HEK293T (cell line): ENCODE measurements at regions not wholly inside any gene's neighbourhood (a gene's known extent, or its start where the extent isn't known, plus 50 kb on each side); places are given as distances from the start of the nearest gene placed in this dataset.

Experiments
- ARNT ChIP-seq: fragments of 450-650 bp; IDR thresholded peaks from 2 replicates; pipeline ENCODE4 v1.6.1; 2017; ENCODE audit warnings: mild to moderate bottlenecking
- FOXK2 ChIP-seq: fragments of 450-650 bp; IDR thresholded peaks from 2 replicates; pipeline ENCODE4 v1.6.1; 2016; ENCODE audit warnings: mild to moderate bottlenecking
- FOXM1 ChIP-seq: fragments of 450-650 bp; IDR thresholded peaks from 2 replicates; pipeline ENCODE4 v1.6.1; 2017; ENCODE audit warnings: mild to moderate bottlenecking, borderline replicate concordance
- HDGF ChIP-seq: fragments of 450-650 bp; IDR thresholded peaks from 2 replicates; pipeline ENCODE4 v1.6.1; 2017; ENCODE audit warnings: antibody characterized with exemption, borderline replicate concordance
- LEF1 ChIP-seq: fragments of 450-650 bp; IDR thresholded peaks from 2 replicates; pipeline ENCODE4 v1.6.1; 2017; ENCODE audit warnings: mild to moderate bottlenecking, borderline replicate concordance
- NFRKB ChIP-seq: fragments of 450-650 bp; IDR thresholded peaks from 2 replicates; pipeline ENCODE4 v1.6.1; 2016; ENCODE audit warnings: mild to moderate bottlenecking, moderate library complexity
- PKNOX1 ChIP-seq: fragments of 450-650 bp; IDR thresholded peaks from 2 replicates; pipeline ENCODE4 v1.6.1; 2016
- SP1 ChIP-seq: fragments of 450-650 bp; IDR thresholded peaks from 2 replicates; pipeline ENCODE4 v1.6.1; 2017
- SUZ12 ChIP-seq: fragments of 450-650 bp; IDR thresholded peaks from 2 replicates; pipeline ENCODE4 v1.6.1; 2016; ENCODE audit warnings: mild to moderate bottlenecking

GRCh38 chr2:17282245-17282644, 236.0 kb downstream of the RAD51AP2 start:
- TF ChIP-seq FOXM1, result no peak
- no peak for TF ChIP-seq HDGF
- no peak for TF ChIP-seq PKNOX1
- TF ChIP-seq FOXK2, result no peak
- TF ChIP-seq LEF1, result no peak
- no peak for TF ChIP-seq NFRKB
- no peak for TF ChIP-seq SP1
- no peak for TF ChIP-seq ARNT
- no peak for TF ChIP-seq SUZ12
